GM12872 (cell line): ENCODE measurements at regions not wholly inside any gene's neighbourhood (a gene's known extent, or its start where the extent isn't known, plus 50 kb on each side); places are given as distances from the start of the nearest gene placed in this dataset.

Experiments
- CTCF ChIP-seq: IDR thresholded peaks from 3 replicates; pipeline ENCODE4 v1.5.1; 2011; ENCODE audit warnings: low read depth, mild to moderate bottlenecking, low read length, moderate library complexity; ENCODE audit not compliant: insufficient read depth

- TF ChIP-seq CTCF: no peak
Observed at GRCh38 chr15:62883938-62884479, 158.5 kb upstream of the TPM1 start.

GRCh38 chr15:62886431-62887071 lies 156.0 kb upstream of the TPM1 start:
- no peak for TF ChIP-seq CTCF

- TF ChIP-seq CTCF: no peak
Observed at GRCh38 chr15:62887113-62887570, 155.4 kb upstream of the TPM1 start.

GRCh38 chr15:62888623-62889022 lies 153.9 kb upstream of the TPM1 start:
- TF ChIP-seq CTCF: no peak

- TF ChIP-seq CTCF: no peak
Observed at GRCh38 chr15:62889141-62889661, 153.3 kb upstream of the TPM1 start.

GRCh38 chr15:62889734-62890505 lies 152.6 kb upstream of the TPM1 start:
- TF ChIP-seq CTCF: no peak

- no peak for TF ChIP-seq CTCF
Observed at GRCh38 chr15:62894322-62895085, 148.0 kb upstream of the TPM1 start.
